Liver (tissue), 8 donors: ENCODE measurements at regions not wholly inside any gene's neighbourhood (a gene's known extent, or its start where the extent isn't known, plus 50 kb on each side); places are given as distances from the start of the nearest gene placed in this dataset.

ENCODE experiments used
- DNase-seq: peaks from one replicate; pipeline ENCODE4 v3.0.0-alpha.2; 2017; ENCODE audit warnings: low spot score
- H3K27ac ChIP-seq, 2 donors: one replicate each; pipeline ENCODE4 v1.7.0; 2013; ENCODE audit warnings: inconsistent platforms in 2 of 2, low read length in 2 of 2, control low read depth in 1 of 2, low read depth in 1 of 2, mild to moderate bottlenecking in 1 of 2
- H3K27me3 ChIP-seq, 4 donors: one replicate each; pipeline versions ENCODE4 v1.6.1 to v1.7.0; 2013; ENCODE audit warnings: low read length in 3 of 4, inconsistent platforms in 1 of 4, mild to moderate bottlenecking in 1 of 4, moderate library complexity in 1 of 4; ENCODE audit not compliant: control insufficient read depth in 4 of 4, insufficient read depth in 4 of 4
- H3K36me3 ChIP-seq, 4 donors: one replicate each; pipeline versions ENCODE4 v1.6.1 to v1.7.0; 2013; ENCODE audit warnings: low read length in 3 of 4, mild to moderate bottlenecking in 3 of 4, low read depth in 1 of 4, moderate library complexity in 1 of 4; ENCODE audit not compliant: control insufficient read depth in 4 of 4, insufficient read depth in 3 of 4
- H3K4me1 ChIP-seq, 4 donors: one replicate each; pipeline versions ENCODE4 v1.6.1 to v1.7.0; 2013; ENCODE audit warnings: low read length in 3 of 4, mild to moderate bottlenecking in 3 of 4, moderate library complexity in 1 of 4; ENCODE audit not compliant: control insufficient read depth in 4 of 4, insufficient read depth in 4 of 4
- H3K4me3 ChIP-seq, 3 donors: one replicate each; pipeline versions ENCODE4 v1.6.1 to v1.7.0; 2013; ENCODE audit warnings: low read length in 3 of 3, control low read depth in 1 of 3, low read depth in 1 of 3, mild to moderate bottlenecking in 1 of 3
- H3K9ac ChIP-seq, 2 donors: one replicate each; pipeline ENCODE4 v1.7.0; 2013; ENCODE audit warnings: low read length in 2 of 2, mild to moderate bottlenecking in 2 of 2, moderate library complexity in 2 of 2, control low read depth in 1 of 2, low read depth in 1 of 2
- H3K9me3 ChIP-seq, 4 donors: one replicate each; pipeline versions ENCODE4 v1.6.1 to v1.7.0; 2013; ENCODE audit warnings: low read length in 3 of 4; ENCODE audit not compliant: control insufficient read depth in 4 of 4
- CTCF ChIP-seq: fragments of 150-350 bp; IDR thresholded peaks from 2 replicates; pipeline ENCODE4 v1.5.1; 2017; ENCODE audit warnings: improper control_type of control experiment, low read depth, low read length; ENCODE audit not compliant: missing input control
- EGR1 ChIP-seq, 2 donors: IDR thresholded peaks; 2 replicates each; pipeline ENCODE4 v1.6.1; 2016 to 2018; ENCODE audit warnings: antibody characterized with exemption in 2 of 2, low read depth in 2 of 2
- FOXA2 ChIP-seq: IDR thresholded peaks from 2 replicates; pipeline ENCODE4 v1.6.1; 2016; ENCODE audit warnings: antibody characterized with exemption
- GABPA ChIP-seq, 2 donors: IDR thresholded peaks in 1 of 2; conservative IDR thresholded peaks in 1 of 2; 2 replicates each; pipeline ENCODE4 v1.6.1; 2016; ENCODE audit warnings: antibody characterized with exemption in 2 of 2, mild to moderate bottlenecking in 1 of 2, moderate library complexity in 1 of 2
- HNF4A ChIP-seq, 2 donors: conservative IDR thresholded peaks; 2 replicates each; pipeline ENCODE4 v1.6.1; 2016; ENCODE audit warnings: antibody characterized with exemption in 2 of 2, mild to moderate bottlenecking in 2 of 2
- HNF4G ChIP-seq: IDR thresholded peaks from 2 replicates; pipeline ENCODE4 v1.6.1; 2016; ENCODE audit warnings: antibody characterized with exemption
- JUND ChIP-seq, 2 donors: IDR thresholded peaks; 2 replicates each; pipeline ENCODE4 v1.6.1; 2016; ENCODE audit warnings: antibody characterized with exemption in 2 of 2
- MAX ChIP-seq: IDR thresholded peaks from 2 replicates; pipeline ENCODE4 v1.6.1; 2016; ENCODE audit warnings: antibody characterized with exemption
- REST ChIP-seq: IDR thresholded peaks from 2 replicates; pipeline ENCODE4 v1.6.1; 2016; ENCODE audit warnings: antibody characterized with exemption, mild to moderate bottlenecking
- SP1 ChIP-seq: IDR thresholded peaks from 2 replicates; pipeline ENCODE4 v1.6.1; 2018; ENCODE audit warnings: antibody characterized with exemption, mild to moderate bottlenecking
- ZBTB33 ChIP-seq: IDR thresholded peaks from 2 replicates; pipeline ENCODE4 v1.6.1; 2016; ENCODE audit warnings: antibody characterized with exemption
- WGBS: extraction: QIAGEN DNeasy Blood & Tissue Kit; methylation state at CpG from one replicate; pipeline ENCODE4 v1.1.7; 2013; 5-methylcytosine and 5-hydroxymethylcytosine counted together
- donor health status: healthy.
- donor health status: healthy.
- donor health status: healthy.
- donor health status: healthy.
- donor health status: healthy.

- Histone ChIP-seq H3K27me3 (no peaks in the 10 kb centered on the region), H3K9me3 (no peaks in the 10 kb centered on the region), H3K9ac (no peak overlapping the region), H3K36me3 (no peaks in the 10 kb centered on the region), H3K27ac (no peak overlapping the region), H3K4me1 (no peaks in the 10 kb centered on the region), H3K4me3 (no peak overlapping the region)
- TF ChIP-seq SP1 = no peak
- no peak for TF ChIP-seq HNF4A (conservative IDR thresholded peaks at IDR 0.05)
- no peak for TF ChIP-seq ZBTB33
- TF ChIP-seq JUND (IDR thresholded peaks at IDR 0.05) = no peak
- no peak for TF ChIP-seq EGR1 (IDR thresholded peaks at IDR 0.05; ENCODE audit: low read depth in 2 of 2)
- no peak for TF ChIP-seq GABPA (IDR thresholded peaks at IDR 0.05 in 1 of 2, conservative IDR thresholded peaks at IDR 0.05 in 1 of 2)
- TF ChIP-seq REST = no peak
- no peak for DNase-seq
- 68% methylated on average over 1 of the region's 1 CpG for WGBS
These were observed 498.4 kb upstream of the TUSC1 start for GRCh38 chr9:26176628-26177027.

GRCh38 chr9:26175264-26175663 is 497.0 kb upstream of the TUSC1 start:
- Histone ChIP-seq H3K4me1 (no peaks in the 10 kb centered on the region), H3K9ac (no peak overlapping the region), H3K27me3 (no peaks in the 10 kb centered on the region), H3K9me3 (no peaks in the 10 kb centered on the region), H3K36me3 (no peaks in the 10 kb centered on the region), H3K4me3 (no peak overlapping the region), H3K27ac (no peak overlapping the region)
- TF ChIP-seq FOXA2 = no peak
- no peak for TF ChIP-seq CTCF
- no peak for TF ChIP-seq JUND (IDR thresholded peaks at IDR 0.05)
- no peak for TF ChIP-seq SP1
- TF ChIP-seq ZBTB33 = no peak
- TF ChIP-seq HNF4G = no peak
- TF ChIP-seq GABPA (IDR thresholded peaks at IDR 0.05 in 1 of 2, conservative IDR thresholded peaks at IDR 0.05 in 1 of 2) = no peak
- TF ChIP-seq MAX = no peak
- TF ChIP-seq HNF4A (conservative IDR thresholded peaks at IDR 0.05) = no peak
- 82% methylated on average over 1 of the region's 1 CpG for WGBS
- DNase-seq = no peak
